ENCODE measurements at regions not wholly inside any gene's neighbourhood (a gene's known extent, or its start where the extent isn't known, plus 50 kb on each side); places are given as distances from the start of the nearest gene placed in this dataset.

DNA sequence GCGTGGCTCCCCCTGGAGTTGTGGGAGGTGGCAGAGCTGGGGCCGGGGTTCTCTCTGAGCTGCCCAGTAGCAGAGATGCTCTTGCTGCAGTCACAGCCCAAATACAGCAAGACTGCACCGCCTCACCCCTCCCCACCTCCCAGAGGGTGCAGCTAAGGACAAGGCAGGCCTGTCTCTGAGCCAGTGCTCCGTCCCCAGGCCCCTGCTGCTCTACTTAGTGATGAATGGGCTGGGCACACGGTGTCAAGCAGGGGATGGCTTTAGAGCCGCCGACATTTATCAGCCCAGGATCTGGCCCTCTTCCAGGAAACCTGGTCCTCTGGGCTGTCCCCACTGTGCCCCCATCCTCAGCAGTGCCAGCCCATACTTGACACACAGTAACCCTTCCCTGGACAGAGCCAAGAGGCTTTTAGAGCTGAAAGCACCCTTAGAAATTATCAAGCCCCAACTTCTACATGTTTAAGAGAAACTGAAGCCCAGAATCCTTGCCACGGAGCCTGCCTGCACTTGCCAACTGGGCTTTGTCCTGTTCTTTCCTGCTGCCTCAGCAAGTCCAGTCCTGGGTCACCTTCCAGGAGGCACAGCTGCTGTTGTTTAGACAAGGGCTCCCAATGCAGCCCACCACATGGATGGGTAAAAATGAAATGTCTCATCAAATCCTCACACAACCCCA, 137.1 kb upstream of the UNC5B start:
- no TSS peak for BruUV-seq (replicated peaks)
- POLR2A ChIA-PET (ENCODE audit: unreplicated experiment) = no interaction called here
- Histone ChIP-seq H3K4me1 (replicated peaks; ENCODE audit: insufficient read depth) (peaks cover 18% of the 10 kb centered on the region), H3K9me2 (ENCODE audit: insufficient read depth) (no peaks in the 10 kb centered on the region), H3K79me2 (ENCODE audit: low read depth) (no peaks in the 10 kb centered on the region), H2AFZ (no peak overlapping the region), H3K9me3 (ENCODE audit: insufficient read depth, low read depth) (no peaks in the 10 kb centered on the region), H3F3A (ENCODE audit: insufficient read depth, low read depth) (peaks cover 4% of the 10 kb centered on the region; the same call in 1 of the 2 replicates), H3K36me3 (ENCODE audit: low read depth) (no peaks in the 10 kb centered on the region), H4K20me1 (ENCODE audit: insufficient read depth) (0 out of 2 replicates have a peak, but pooled peaks cover 3% of the 10 kb centered on the region), H3K27me3 (ENCODE audit: insufficient read depth, low read depth) (peaks cover 69% of the 10 kb centered on the region), H3K4me2 (peak overlapping the region; percentile 27; the same call in 1 of the 2 replicates), H3K4me3 (no peak overlapping the region), H3K27ac (no peak overlapping the region)
- no peak for DNase-seq
- TF ChIP-seq, protein P1, sequence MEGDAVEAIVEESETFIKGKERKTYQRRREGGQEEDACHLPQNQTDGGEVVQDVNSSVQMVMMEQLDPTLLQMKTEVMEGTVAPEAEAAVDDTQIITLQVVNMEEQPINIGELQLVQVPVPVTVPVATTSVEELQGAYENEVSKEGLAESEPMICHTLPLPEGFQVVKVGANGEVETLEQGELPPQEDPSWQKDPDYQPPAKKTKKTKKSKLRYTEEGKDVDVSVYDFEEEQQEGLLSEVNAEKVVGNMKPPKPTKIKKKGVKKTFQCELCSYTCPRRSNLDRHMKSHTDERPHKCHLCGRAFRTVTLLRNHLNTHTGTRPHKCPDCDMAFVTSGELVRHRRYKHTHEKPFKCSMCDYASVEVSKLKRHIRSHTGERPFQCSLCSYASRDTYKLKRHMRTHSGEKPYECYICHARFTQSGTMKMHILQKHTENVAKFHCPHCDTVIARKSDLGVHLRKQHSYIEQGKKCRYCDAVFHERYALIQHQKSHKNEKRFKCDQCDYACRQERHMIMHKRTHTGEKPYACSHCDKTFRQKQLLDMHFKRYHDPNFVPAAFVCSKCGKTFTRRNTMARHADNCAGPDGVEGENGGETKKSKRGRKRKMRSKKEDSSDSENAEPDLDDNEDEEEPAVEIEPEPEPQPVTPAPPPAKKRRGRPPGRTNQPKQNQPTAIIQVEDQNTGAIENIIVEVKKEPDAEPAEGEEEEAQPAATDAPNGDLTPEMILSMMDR (conservative IDR thresholded peaks at IDR 0.05) = no peak
- no peak for TF ChIP-seq EZH2 (IDR thresholded peaks at IDR 0.05; ENCODE audit: low read depth)
- CTCF ChIA-PET = no interaction called here
- intact Hi-C loops (cut with micrococcal nuclease; ENCODE audit: unreplicated experiment) = loop anchor here (10.0 kb wide), 1 partner anchor 130 kb away; no protein-coding TSS in a partner anchor

DNA sequence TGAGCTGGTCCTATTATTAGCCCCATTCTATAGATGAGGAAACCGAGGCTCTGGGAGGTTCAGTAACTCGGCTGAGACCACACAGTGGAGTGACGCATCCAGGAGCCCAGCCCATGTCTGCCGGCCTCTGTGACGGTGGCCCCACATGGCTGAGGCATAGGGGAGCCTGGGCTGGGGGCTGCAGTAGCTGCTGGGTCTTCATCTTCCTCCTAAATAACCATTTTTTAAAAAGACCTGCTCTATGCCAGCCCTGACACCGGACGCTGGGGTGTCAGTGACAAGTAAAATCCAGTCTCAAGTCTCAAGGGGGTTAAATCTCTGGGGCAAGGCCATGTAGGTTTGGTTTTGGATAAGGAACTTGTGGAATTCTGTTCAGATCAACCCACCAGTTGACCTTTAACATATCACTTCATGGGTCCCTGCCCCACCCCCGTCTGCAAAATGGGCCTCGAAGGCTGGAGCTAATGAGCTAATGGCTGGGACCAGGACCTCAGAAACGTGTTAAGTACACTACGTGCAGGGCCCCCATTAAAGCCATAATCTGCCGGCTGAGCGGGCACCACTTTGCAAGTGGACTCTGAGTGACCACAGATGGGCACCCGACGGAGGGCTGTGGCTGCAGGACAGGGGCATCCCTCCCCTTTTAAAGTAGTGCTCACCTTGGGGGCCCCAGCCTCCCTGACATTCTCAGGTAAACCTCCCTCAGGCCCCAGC, 136.5 kb upstream of the UNC5B start:
- ChIA-PET CTCF (no interaction called here), POLR2A (ENCODE audit: unreplicated experiment) (interaction anchor here (0.6 kb wide), 1 partner anchor 14 kb away, joined by 7 read pairs; no protein-coding TSS in a partner anchor)
- DNase-seq = no peak
- Histone ChIP-seq H3K4me3 (no peak overlapping the region), H3K79me2 (ENCODE audit: low read depth) (no peaks in the 10 kb centered on the region), H3K4me2 (no peak overlapping the region), H3F3A (ENCODE audit: insufficient read depth, low read depth) (peaks cover 4% of the 10 kb centered on the region; the same call in 1 of the 2 replicates), H4K20me1 (ENCODE audit: insufficient read depth) (0 out of 2 replicates have a peak, but pooled peaks cover 3% of the 10 kb centered on the region), H2AFZ (no peak overlapping the region), H3K27me3 (ENCODE audit: insufficient read depth, low read depth) (peaks cover 65% of the 10 kb centered on the region), H3K27ac (no peak overlapping the region), H3K36me3 (ENCODE audit: low read depth) (no peaks in the 10 kb centered on the region), H3K4me1 (replicated peaks; ENCODE audit: insufficient read depth) (peaks cover 18% of the 10 kb centered on the region), H3K9me2 (ENCODE audit: insufficient read depth) (no peaks in the 10 kb centered on the region), H3K9me3 (ENCODE audit: insufficient read depth, low read depth) (no peaks in the 10 kb centered on the region)
- BruUV-seq (replicated peaks) = no TSS peak
- intact Hi-C loops (cut with micrococcal nuclease; ENCODE audit: unreplicated experiment) = loop anchor here (10.0 kb wide), 1 partner anchor 129 kb away; no protein-coding TSS in a partner anchor
- TF ChIP-seq, protein P1 (conservative IDR thresholded peaks at IDR 0.05) = no peak
- TF ChIP-seq EZH2 (IDR thresholded peaks at IDR 0.05; ENCODE audit: low read depth) = no peak

DNA sequence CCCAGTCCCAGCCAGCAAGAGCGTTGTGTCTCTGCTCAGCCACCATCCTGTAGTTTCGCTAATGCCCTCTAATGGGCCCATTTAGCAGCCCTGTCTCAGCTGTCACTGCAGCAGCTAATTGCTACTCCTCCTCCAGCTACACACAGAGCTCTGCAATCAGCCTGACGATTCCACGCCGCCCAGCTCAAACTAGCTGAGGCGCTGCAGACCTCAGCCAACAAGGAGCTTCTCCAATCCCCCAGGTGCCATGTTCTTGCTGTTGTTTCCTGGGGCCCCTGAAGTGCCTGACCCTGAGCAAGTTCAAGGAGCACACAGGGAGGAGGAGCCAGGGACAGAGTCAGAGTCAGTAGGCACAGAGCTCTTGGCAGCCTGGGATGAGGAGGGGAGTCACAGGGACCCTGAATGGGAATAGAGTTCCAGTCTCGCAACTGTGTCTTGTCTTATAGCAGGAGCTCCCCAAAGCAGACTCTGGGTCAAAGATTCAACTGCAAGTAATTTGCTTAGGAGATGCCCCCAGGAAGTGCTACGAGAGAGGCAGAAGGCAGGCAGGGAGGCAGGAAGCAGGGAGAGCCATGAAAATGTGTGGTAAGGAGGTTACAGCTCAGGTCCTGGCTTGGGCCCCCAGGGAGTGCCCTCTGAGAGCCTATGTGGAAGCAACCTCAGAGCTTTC, 135.8 kb upstream of the UNC5B start:
- Histone ChIP-seq H3K27ac (no peak overlapping the region), H3K36me3 (ENCODE audit: low read depth) (no peaks in the 10 kb centered on the region), H3F3A (ENCODE audit: insufficient read depth, low read depth) (peaks cover 4% of the 10 kb centered on the region; the same call in 1 of the 2 replicates), H3K4me1 (replicated peaks; ENCODE audit: insufficient read depth) (peaks cover 18% of the 10 kb centered on the region), H3K27me3 (ENCODE audit: insufficient read depth, low read depth) (peaks cover 58% of the 10 kb centered on the region), H3K9me3 (ENCODE audit: insufficient read depth, low read depth) (no peaks in the 10 kb centered on the region), H3K9me2 (ENCODE audit: insufficient read depth) (no peaks in the 10 kb centered on the region), H2AFZ (no peak overlapping the region), H3K4me3 (no peak overlapping the region), H3K4me2 (no peak overlapping the region), H3K79me2 (ENCODE audit: low read depth) (no peaks in the 10 kb centered on the region), H4K20me1 (ENCODE audit: insufficient read depth) (0 out of 2 replicates have a peak, but pooled peaks cover 3% of the 10 kb centered on the region)
- no TSS peak for BruUV-seq (replicated peaks)
- intact Hi-C loops (cut with micrococcal nuclease; ENCODE audit: unreplicated experiment) = loop anchor here (10.0 kb wide), 1 partner anchor 128 kb away; no protein-coding TSS in a partner anchor
- no peak for TF ChIP-seq EZH2 (IDR thresholded peaks at IDR 0.05; ENCODE audit: low read depth)
- ChIA-PET POLR2A (ENCODE audit: unreplicated experiment) (interaction anchor here (0.6 kb wide), 1 partner anchor 14 kb away, joined by 7 read pairs; no protein-coding TSS in a partner anchor), CTCF (no interaction called here)
- DNase-seq = no peak
